ENCODE measurements at regions not wholly inside any gene's neighbourhood (a gene's known extent, or its start where the extent isn't known, plus 50 kb on each side); places are given as distances from the start of the nearest gene placed in this dataset.

DNA sequence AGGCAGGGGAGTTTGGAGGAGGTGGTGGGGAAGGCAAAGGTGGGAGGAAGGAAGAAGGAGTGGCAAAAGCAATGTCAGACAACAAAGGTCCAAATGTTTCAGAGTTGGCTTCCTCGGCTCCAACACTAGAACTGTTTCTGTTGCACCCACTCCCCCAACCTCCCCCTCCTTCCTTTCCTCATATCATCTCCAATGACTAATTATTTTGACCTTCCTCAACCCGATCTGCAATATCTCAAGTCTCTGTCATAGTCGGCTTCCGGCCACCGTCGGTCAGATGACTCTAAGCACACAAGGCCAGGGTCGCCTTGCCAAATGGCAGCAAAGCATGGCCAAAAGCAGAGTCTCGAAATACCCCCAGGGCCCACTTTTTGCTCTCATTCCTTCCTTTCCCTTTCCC is 637.0 kb upstream of the TBX3 start:
- TF ChIP-seq, protein P1, sequence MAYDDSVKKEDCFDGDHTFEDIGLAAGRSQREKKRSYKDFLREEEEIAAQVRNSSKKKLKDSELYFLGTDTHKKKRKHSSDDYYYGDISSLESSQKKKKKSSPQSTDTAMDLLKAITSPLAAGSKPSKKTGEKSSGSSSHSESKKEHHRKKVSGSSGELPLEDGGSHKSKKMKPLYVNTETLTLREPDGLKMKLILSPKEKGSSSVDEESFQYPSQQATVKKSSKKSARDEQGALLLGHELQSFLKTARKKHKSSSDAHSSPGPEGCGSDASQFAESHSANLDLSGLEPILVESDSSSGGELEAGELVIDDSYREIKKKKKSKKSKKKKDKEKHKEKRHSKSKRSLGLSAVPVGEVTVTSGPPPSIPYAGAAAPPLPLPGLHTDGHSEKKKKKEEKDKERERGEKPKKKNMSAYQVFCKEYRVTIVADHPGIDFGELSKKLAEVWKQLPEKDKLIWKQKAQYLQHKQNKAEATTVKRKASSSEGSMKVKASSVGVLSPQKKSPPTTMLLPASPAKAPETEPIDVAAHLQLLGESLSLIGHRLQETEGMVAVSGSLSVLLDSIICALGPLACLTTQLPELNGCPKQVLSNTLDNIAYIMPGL (CRISPR knock-in tag; IDR thresholded peaks at IDR 0.05; ENCODE audit: borderline replicate concordance), result no peak
- TF ChIP-seq, protein P2, sequence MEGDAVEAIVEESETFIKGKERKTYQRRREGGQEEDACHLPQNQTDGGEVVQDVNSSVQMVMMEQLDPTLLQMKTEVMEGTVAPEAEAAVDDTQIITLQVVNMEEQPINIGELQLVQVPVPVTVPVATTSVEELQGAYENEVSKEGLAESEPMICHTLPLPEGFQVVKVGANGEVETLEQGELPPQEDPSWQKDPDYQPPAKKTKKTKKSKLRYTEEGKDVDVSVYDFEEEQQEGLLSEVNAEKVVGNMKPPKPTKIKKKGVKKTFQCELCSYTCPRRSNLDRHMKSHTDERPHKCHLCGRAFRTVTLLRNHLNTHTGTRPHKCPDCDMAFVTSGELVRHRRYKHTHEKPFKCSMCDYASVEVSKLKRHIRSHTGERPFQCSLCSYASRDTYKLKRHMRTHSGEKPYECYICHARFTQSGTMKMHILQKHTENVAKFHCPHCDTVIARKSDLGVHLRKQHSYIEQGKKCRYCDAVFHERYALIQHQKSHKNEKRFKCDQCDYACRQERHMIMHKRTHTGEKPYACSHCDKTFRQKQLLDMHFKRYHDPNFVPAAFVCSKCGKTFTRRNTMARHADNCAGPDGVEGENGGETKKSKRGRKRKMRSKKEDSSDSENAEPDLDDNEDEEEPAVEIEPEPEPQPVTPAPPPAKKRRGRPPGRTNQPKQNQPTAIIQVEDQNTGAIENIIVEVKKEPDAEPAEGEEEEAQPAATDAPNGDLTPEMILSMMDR (IDR thresholded peaks at IDR 0.05), result no peak
- TF ChIP-seq CHD2 (IDR thresholded peaks at IDR 0.05; ENCODE audit: low read length, partially characterized antibody) (no peak), POLR2AphosphoS2 (conservative IDR thresholded peaks at IDR 0.05; ENCODE audit: low read length) (no peak), RNF2 (IDR thresholded peaks at IDR 0.05; ENCODE audit: borderline replicate concordance, low read depth) (no peak)

Measured in A549 (cell line).